A673 (cell line): ENCODE measurements at regions not wholly inside any gene's neighbourhood (a gene's known extent, or its start where the extent isn't known, plus 50 kb on each side); places are given as distances from the start of the nearest gene placed in this dataset.

Experiments
- BruUV-seq: library from RNA; stranded (reverse); fragments of 400-500 nt; replicated peaks from 2 replicates; lab custom pipeline; 2021; lab: Mats Ljungman, UMichigan
- CTCF ChIA-PET: fragments of 300-600 bp; sonication (Branson Sonifier 250); formaldehyde crosslinking; loops from one replicate; lab custom pipeline; 2022; ENCODE audit warnings: antibody characterized with exemption; lab: Charles Lee
- POLR2A ChIA-PET: fragments of 300-600 bp; sonication (Branson Sonifier 250); formaldehyde crosslinking; loops from one replicate; lab custom pipeline; 2022; ENCODE audit warnings: antibody characterized with exemption; ENCODE audit not compliant: low non-redundant PET; lab: Charles Lee
- DNase-seq: peaks from one replicate; pipeline ENCODE4 v3.0.0-alpha.2; 2015; ENCODE audit warnings: low spot score
- H3K27ac ChIP-seq: fragments of 200-600 bp; sonication (generic); 2 replicates; pipeline ENCODE4 v1.5.1; 2016; ENCODE audit warnings: mixed run types, low read depth, mild to moderate bottlenecking, mixed read lengths, antibody characterized with exemption, low read length; ENCODE audit not compliant: poor library complexity, severe bottlenecking
- H3K27me3 ChIP-seq: fragments of 200-600 bp; sonication (generic); replicated peaks from 2 replicates; pipeline ENCODE4 v1.6.1; 2017; ENCODE audit warnings: mixed run types, low read depth, mild to moderate bottlenecking, mixed read lengths, antibody characterized with exemption, low read length; ENCODE audit not compliant: insufficient read depth, poor library complexity
- H3K36me3 ChIP-seq: fragments of 200-600 bp; sonication (generic); 2 replicates; pipeline ENCODE4 v1.6.1; 2016; ENCODE audit warnings: mixed run types, mild to moderate bottlenecking, mixed read lengths, antibody characterized with exemption, low read length; ENCODE audit not compliant: insufficient read depth, poor library complexity, severe bottlenecking
- H3K4me1 ChIP-seq: fragments of 200-600 bp; sonication (generic); 2 replicates; pipeline ENCODE4 v1.6.1; 2017; ENCODE audit warnings: mixed run types, mild to moderate bottlenecking, mixed read lengths, antibody characterized with exemption, low read length; ENCODE audit not compliant: insufficient read depth, poor library complexity, severe bottlenecking
- H3K4me3 ChIP-seq: fragments of 200-600 bp; sonication (generic); 2 replicates; pipeline ENCODE4 v1.5.1; 2016; ENCODE audit warnings: low read depth, mixed run types, mild to moderate bottlenecking, mixed read lengths, low read length; ENCODE audit not compliant: poor library complexity, severe bottlenecking
- H3K9me3 ChIP-seq: fragments of 200-600 bp; sonication (generic); 2 replicates; pipeline ENCODE4 v1.6.1; 2016; ENCODE audit warnings: mixed run types, low read depth, mild to moderate bottlenecking, mixed read lengths, antibody characterized with exemption, low read length; ENCODE audit not compliant: poor library complexity, severe bottlenecking
- CTCF ChIP-seq: fragments of 300-800, 200-600 bp; sonication (generic); conservative IDR thresholded peaks from 2 replicates; pipeline ENCODE4 v1.5.1; 2017; ENCODE audit warnings: low read depth, mild to moderate bottlenecking, antibody characterized with exemption, low read length, moderate library complexity, mixed read lengths
- EZH2 ChIP-seq: fragments of 200-600 bp; sonication (generic); IDR thresholded peaks from 2 replicates; pipeline ENCODE4 v1.6.1; 2017; ENCODE audit warnings: borderline replicate concordance, low read depth, mild to moderate bottlenecking, mixed read lengths, antibody characterized with exemption, low read length; ENCODE audit not compliant: poor library complexity, severe bottlenecking
- intact Hi-C: fragments of 100-400 bp; cut with micrococcal nuclease; formaldehyde crosslinking; loops from one replicate; pipeline ENCODE4 v1.10.0; 2022; ENCODE audit not compliant: unreplicated experiment

GRCh38 chr10:4046030-4046429 is 261.0 kb upstream of the KLF6 start:
- CTCF ChIA-PET: no interaction called here
- no peaks in the 10 kb centered on the region for H3K36me3 ChIP-seq
- H3K27ac ChIP-seq: no peak overlapping the region
- no peaks in the 10 kb centered on the region for H3K4me1 ChIP-seq
- no peak overlapping the region for H3K4me3 ChIP-seq
- no peak for TF ChIP-seq EZH2
- TF ChIP-seq CTCF: no peak
- POLR2A ChIA-PET: no interaction called here
- intact Hi-C loops: no loop called here
- H3K27me3 ChIP-seq: peaks cover 28% of the 10 kb centered on the region
- no TSS peak for BruUV-seq
- DNase-seq: no peak
- H3K9me3 ChIP-seq: peaks cover 11% of the 10 kb centered on the region

- H3K4me1 ChIP-seq: no peaks in the 10 kb centered on the region
- BruUV-seq: no TSS peak
- H3K36me3 ChIP-seq: no peaks in the 10 kb centered on the region
- H3K27me3 ChIP-seq: peaks cover 13% of the 10 kb centered on the region
- peaks cover 16% of the 10 kb centered on the region for H3K9me3 ChIP-seq
- H3K4me3 ChIP-seq: no peak overlapping the region
- no peak for TF ChIP-seq CTCF
- TF ChIP-seq EZH2: no peak
- ChIA-PET CTCF (no interaction called here), POLR2A (no interaction called here)
- intact Hi-C loops: no loop called here
- H3K27ac ChIP-seq: no peak overlapping the region
- DNase-seq: no peak
Measured at GRCh38 chr10:4043897-4044665, 259.1 kb upstream of the KLF6 start.

- no peaks in the 10 kb centered on the region for H3K27me3 ChIP-seq
- ChIA-PET POLR2A (no interaction called here), CTCF (no interaction called here)
- no TSS peak for BruUV-seq
- no peak overlapping the region for H3K27ac ChIP-seq
- H3K4me3 ChIP-seq: no peak overlapping the region
- no peaks in the 10 kb centered on the region for H3K4me1 ChIP-seq
- no peak for DNase-seq
- TF ChIP-seq EZH2: no peak
- TF ChIP-seq CTCF: no peak
- H3K36me3 ChIP-seq: no peaks in the 10 kb centered on the region
- intact Hi-C loops: no loop called here
- peaks cover 16% of the 10 kb centered on the region for H3K9me3 ChIP-seq
Measured at GRCh38 chr10:4041635-4042034, 256.6 kb upstream of the KLF6 start.
